Activated naive CD8-positive, alpha-beta T cell (primary cell): ENCODE measurements at regions not wholly inside any gene's neighbourhood (a gene's known extent, or its start where the extent isn't known, plus 50 kb on each side); places are given as distances from the start of the nearest gene placed in this dataset.

Source experiments
- H3K27ac Mint-ChIP-seq: one replicate; pipeline ENCODE4 v1.8.0; 2021; ENCODE audit warnings: mixed read lengths
- H3K27me3 Mint-ChIP-seq: one replicate; pipeline ENCODE4 v1.8.0; 2021; ENCODE audit warnings: mixed read lengths
- H3K36me3 Mint-ChIP-seq: one replicate; pipeline ENCODE4 v1.8.0; 2021; ENCODE audit warnings: mixed read lengths
- H3K4me1 Mint-ChIP-seq: one replicate; pipeline ENCODE4 v1.8.0; 2021; ENCODE audit warnings: low read depth, mixed read lengths
- H3K4me3 Mint-ChIP-seq: one replicate; pipeline ENCODE4 v1.8.0; 2021; ENCODE audit warnings: mild to moderate bottlenecking, mixed read lengths
- H3K9me3 Mint-ChIP-seq: one replicate; pipeline ENCODE4 v1.8.0; 2021; ENCODE audit warnings: low read depth, mixed read lengths

DNA sequence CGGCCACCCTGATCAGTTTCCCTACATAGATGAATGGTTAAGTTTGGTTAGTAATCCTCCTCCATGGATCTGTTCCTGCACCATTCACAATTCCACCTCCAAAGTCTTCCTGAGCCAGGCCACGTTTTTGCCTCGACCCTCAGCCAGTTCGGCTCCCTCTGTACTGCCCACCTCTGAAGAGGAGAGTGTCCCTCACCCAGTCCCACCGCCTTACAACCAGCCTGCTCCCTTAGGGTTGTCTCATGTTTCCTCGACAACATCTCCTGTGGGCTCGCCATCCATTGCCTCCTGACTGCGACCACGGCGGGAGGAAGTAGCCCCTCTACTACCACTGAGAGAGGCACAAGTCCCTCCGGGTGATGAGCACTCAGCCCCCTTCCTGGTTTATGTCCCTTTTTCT, 338.0 kb upstream of the CNTNAP5 start:
- H3K36me3 Mint-ChIP-seq, result no peaks in the 10 kb centered on the region
- no peaks in the 10 kb centered on the region for H3K4me1 Mint-ChIP-seq
- H3K9me3 Mint-ChIP-seq, result peaks cover 8% of the 10 kb centered on the region
- H3K27me3 Mint-ChIP-seq, result no peaks in the 10 kb centered on the region
- no peak overlapping the region for H3K4me3 Mint-ChIP-seq
- H3K27ac Mint-ChIP-seq, result no peak overlapping the region

DNA sequence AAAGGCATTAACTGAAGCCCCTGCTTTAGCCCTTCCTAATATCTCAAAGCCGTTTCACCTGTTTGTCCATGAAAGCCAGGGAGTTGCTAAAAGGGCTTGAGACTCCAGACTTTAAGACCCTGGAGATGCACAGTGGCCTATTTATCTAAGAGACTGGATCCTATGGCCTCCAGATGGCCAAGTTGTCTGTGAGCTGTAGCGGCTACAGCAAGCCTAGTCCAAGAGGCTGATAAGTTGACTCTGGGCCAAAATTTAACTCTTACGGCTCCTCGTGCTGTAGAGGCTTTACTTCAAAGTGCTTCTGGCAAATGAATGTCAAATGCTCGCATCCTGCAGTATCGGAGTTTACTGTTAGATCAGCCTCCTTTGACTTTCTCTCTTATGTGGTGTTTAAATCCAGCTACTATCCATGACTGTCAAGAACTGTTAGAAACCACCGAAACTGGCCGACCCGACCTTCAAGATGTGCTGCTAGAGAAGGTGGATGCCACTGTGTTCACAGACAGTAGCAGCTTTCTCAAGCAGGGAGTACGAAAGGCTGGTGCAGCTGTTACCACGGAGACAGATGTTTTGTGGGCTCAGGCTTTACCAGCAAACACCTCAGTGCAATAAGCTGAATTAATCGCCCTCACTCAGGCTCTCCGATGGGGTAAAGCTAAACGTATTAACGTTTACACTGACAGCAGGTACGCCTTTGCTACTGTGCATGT, 336.7 kb upstream of the CNTNAP5 start:
- Mint-ChIP-seq H3K27ac (no peak overlapping the region), H3K4me3 (no peak overlapping the region), H3K9me3 (peaks cover 5% of the 10 kb centered on the region), H3K4me1 (no peaks in the 10 kb centered on the region), H3K27me3 (no peaks in the 10 kb centered on the region), H3K36me3 (no peaks in the 10 kb centered on the region)

DNA sequence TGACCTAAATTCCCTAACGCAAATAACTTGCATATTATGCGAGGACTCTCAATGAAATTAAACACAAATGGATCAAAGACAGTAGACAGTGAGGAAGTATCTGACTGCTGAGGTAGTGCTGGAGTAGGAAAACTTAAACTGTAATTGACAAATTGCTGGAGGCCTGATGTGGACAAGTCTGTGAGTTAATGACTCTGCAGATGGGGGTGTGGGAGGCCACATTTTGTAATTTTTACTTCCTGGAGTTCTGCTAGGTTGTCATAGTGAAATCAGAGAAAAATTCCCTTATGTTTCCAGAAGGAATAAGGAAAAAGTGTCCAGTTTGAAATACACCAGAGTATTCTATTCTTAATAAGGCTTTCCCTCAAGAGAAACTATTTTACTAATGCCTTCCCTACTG, 333.0 kb upstream of the CNTNAP5 start:
- peaks cover 13% of the 10 kb centered on the region for H3K9me3 Mint-ChIP-seq
- no peak overlapping the region for H3K4me3 Mint-ChIP-seq
- H3K27ac Mint-ChIP-seq, result no peak overlapping the region
- no peaks in the 10 kb centered on the region for H3K4me1 Mint-ChIP-seq
- H3K27me3 Mint-ChIP-seq, result no peaks in the 10 kb centered on the region
- H3K36me3 Mint-ChIP-seq, result no peaks in the 10 kb centered on the region

DNA sequence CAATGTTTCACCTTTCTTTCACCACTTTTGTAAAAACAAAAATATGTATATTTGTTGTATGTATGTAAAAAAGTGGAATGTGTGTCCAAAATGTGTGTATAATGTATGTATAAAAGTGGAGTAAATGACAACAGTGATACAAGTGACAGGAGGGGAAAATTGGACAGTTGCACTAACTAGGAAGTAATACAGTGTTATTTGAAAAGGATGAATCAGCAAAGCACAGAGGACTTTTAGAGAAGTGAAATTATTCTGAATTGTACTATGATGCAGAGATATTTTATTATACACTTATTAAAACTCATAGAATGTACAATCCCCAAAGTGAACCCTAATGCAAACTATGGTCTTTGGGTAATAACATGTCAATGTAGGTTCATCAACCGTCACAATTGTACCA, 331.3 kb upstream of the CNTNAP5 start:
- Mint-ChIP-seq H3K4me3 (no peak overlapping the region), H3K4me1 (no peaks in the 10 kb centered on the region), H3K27ac (no peak overlapping the region)

DNA sequence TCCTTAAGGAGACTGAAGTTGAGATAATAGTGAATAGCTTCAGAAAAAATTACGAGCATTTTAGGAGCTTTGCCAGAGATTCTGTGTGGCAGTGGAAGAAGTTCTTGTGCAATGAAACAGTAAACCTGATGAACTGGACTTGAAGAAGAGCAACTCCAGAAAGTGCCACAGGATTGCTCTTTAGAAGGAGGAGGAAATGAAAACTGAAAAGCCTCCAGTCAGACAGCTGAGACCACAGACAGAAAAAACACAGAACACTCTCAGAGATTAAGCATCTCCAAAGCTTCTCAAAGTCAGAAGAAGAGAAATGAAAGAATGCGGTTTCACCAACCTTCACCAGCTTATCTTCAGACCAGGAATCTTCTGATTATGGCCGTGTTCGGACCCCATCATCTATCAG, 329.7 kb upstream of the CNTNAP5 start:
- Mint-ChIP-seq H3K27me3 (no peaks in the 10 kb centered on the region), H3K9me3 (peaks cover 13% of the 10 kb centered on the region), H3K27ac (no peak overlapping the region), H3K4me1 (no peaks in the 10 kb centered on the region), H3K36me3 (no peaks in the 10 kb centered on the region), H3K4me3 (no peak overlapping the region)

More for the DNA sequence above, 331.3 kb upstream of the CNTNAP5 start:
- Mint-ChIP-seq H3K27me3 (no peaks in the 10 kb centered on the region), H3K9me3 (peaks cover 13% of the 10 kb centered on the region), H3K36me3 (no peaks in the 10 kb centered on the region)

DNA sequence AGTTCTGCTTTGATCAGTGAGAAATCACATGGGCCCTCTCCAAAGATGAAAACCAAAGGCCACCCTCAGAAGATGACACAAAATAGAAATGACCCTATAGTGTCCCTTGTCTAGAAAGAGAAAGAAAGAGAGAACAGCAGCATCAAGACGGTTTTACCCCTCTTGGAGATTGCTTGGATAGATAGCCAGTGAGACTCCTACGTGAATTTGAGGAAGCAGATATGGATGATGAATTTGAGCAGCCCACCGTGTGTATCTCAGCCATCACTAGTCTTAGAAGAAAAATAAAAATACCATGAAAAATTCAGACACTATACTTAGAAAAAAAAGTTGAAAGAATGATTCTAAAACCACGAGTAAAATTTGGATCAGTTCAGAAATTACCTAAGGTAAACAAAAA, 329.1 kb upstream of the CNTNAP5 start:
- no peaks in the 10 kb centered on the region for H3K4me1 Mint-ChIP-seq
- no peaks in the 10 kb centered on the region for H3K27me3 Mint-ChIP-seq
- peaks cover 9% of the 10 kb centered on the region for H3K9me3 Mint-ChIP-seq
- no peaks in the 10 kb centered on the region for H3K36me3 Mint-ChIP-seq
- no peak overlapping the region for H3K27ac Mint-ChIP-seq
- no peak overlapping the region for H3K4me3 Mint-ChIP-seq

DNA sequence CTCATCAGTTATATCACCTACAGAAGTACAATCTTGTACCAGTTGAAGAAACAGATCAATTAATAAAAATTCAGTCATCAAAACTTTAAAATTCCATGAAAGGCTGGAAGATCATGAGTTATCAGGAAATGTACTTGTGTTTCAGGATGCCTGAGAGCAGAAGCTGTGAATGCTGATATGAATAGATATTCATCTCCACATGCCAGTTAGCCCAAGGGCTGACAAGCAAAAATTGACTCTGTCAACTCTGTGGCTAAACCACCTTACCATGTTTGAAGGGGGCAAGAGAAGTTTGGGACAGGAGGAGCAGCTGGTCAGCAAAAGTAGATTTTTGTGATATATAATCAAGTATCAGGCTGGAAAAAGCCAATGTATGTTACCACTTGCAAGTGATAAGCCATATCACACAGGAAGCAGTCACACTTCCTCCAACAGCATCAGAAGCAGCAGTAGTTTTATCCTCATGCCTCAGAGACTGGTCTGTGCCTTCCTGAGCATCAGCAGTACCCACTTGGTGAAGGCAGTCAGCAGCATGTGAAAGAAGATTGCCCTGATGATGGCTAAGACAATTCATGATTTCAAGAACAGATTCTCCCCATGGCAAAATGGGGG, 328.2 kb upstream of the CNTNAP5 start:
- no peaks in the 10 kb centered on the region for H3K36me3 Mint-ChIP-seq
- H3K4me3 Mint-ChIP-seq, result no peak overlapping the region
- no peak overlapping the region for H3K27ac Mint-ChIP-seq
- no peaks in the 10 kb centered on the region for H3K4me1 Mint-ChIP-seq
- H3K9me3 Mint-ChIP-seq, result peaks cover 8% of the 10 kb centered on the region
- H3K27me3 Mint-ChIP-seq, result no peaks in the 10 kb centered on the region

DNA sequence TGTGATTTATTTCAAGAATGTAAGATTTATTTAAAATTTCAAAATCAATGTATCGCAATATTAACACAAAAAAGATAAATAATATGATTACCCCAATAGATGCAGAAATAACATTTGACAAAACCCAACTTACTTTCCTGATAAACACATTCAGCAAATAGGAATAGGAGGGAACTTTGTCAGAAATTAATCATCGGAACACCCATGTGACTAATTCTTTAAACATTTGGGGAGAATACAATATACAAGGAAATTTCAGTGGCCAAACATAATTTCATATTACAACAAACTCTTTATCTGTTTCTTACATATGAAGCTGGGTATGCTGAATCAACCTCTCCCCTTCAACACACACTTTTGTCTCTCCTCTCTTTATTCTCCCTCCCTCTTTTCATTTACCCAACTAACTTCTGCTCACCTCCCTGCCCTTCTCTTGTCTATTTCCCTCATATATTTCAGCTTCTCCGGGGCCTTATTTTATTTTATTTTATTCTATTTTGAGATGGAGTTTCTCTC, 309.6 kb upstream of the CNTNAP5 start:
- Mint-ChIP-seq H3K36me3 (no peaks in the 10 kb centered on the region), H3K4me1 (no peaks in the 10 kb centered on the region), H3K4me3 (no peak overlapping the region), H3K27me3 (no peaks in the 10 kb centered on the region), H3K9me3 (peaks cover 13% of the 10 kb centered on the region), H3K27ac (no peak overlapping the region)

DNA sequence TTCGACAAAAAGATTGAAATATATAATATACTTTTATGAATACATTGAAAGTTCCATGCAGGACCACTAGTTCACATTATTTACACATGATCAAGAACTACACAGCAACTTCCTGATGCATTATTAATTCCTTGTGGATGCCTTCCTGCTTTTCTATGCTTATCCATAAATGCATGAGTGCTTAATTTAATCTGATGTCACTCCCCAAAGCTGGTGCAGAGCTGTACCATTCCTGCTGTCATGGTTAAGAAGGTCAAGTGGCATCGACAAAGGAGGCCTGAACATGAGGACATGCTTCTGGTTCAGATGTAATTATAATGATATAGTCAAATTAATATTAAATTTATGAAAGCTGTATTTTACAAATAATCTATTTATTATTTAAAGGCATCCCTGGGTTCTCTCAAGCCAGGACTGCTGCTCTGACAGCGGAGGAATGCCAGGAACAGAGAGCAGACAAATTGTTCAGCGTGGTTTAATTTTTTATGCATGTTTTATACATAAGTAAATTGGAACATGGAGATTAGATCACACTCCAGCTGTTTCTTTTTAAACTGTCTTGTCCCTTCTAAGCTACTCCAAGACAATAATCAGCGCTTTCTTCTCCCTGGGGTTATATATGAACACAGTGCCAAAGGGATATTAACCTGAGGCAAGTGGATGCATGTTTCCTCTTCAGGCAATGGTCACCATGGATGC, 307.3 kb upstream of the CNTNAP5 start:
- Mint-ChIP-seq H3K4me1 (no peaks in the 10 kb centered on the region), H3K27ac (no peak overlapping the region), H3K4me3 (no peak overlapping the region), H3K9me3 (peaks cover 8% of the 10 kb centered on the region), H3K36me3 (no peaks in the 10 kb centered on the region), H3K27me3 (no peaks in the 10 kb centered on the region)

DNA sequence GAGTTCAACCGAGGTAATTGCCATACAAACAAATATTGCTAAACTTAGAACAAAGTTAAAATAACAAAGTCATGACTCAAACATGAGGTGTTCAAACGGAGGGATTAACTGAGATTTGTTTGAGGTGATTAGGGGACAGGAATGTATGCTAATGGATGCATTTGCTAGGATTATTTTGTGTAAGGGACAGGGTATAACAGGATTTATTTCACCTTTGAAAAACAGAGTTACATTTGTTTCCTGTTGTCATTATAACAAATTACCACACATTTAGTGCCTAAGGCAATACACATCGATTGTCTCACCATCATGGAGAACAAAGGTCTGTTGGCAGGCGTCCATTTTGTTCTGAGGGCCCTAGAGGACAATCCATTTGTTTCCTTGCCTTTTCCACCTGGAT, 304.3 kb upstream of the CNTNAP5 start:
- Mint-ChIP-seq H3K27me3 (no peaks in the 10 kb centered on the region), H3K4me3 (no peak overlapping the region), H3K36me3 (no peaks in the 10 kb centered on the region), H3K4me1 (no peaks in the 10 kb centered on the region), H3K9me3 (peaks cover 8% of the 10 kb centered on the region), H3K27ac (no peak overlapping the region)

DNA sequence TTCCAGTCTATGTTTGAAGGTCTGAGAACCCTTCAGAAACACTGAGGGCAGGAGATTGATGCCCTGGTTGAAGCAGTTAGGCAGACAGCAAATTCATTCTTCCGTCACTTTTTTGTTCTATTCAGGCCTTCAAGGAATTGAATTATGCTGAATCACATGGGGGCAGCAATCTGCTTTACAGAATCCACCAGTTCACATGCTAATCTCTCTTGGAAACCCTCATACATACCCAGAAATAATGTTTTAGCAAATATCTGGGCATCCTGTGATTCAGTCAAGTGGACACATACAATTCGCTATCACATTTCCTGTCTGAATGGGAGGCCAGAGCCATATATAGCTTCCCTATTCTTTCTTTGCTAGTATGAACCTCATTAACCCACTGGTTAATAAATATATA, 301.4 kb upstream of the CNTNAP5 start:
- Mint-ChIP-seq H3K36me3 (no peaks in the 10 kb centered on the region), H3K9me3 (peaks cover 9% of the 10 kb centered on the region), H3K27me3 (no peaks in the 10 kb centered on the region), H3K4me3 (no peak overlapping the region), H3K27ac (no peak overlapping the region), H3K4me1 (no peaks in the 10 kb centered on the region)

DNA sequence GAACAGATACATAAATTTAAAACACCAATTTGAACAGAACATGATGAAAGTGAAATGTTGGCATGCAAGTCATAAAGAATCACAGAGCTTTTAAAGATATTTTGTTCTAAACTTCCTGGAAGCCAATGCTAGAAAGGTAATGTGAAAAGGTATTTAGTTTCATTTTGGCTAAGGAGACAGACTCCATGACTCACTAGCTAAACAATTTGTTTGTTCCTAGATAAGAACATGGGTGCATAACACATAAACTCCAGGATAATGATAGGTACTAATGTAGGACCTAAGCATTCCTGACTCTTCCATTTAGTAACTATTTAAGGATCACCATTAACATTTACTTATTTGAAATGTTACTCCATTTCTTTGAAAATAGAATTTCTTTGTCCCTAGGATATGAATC, 292.5 kb upstream of the CNTNAP5 start:
- no peaks in the 10 kb centered on the region for H3K27me3 Mint-ChIP-seq
- H3K27ac Mint-ChIP-seq, result no peak overlapping the region
- H3K4me3 Mint-ChIP-seq, result no peak overlapping the region

DNA sequence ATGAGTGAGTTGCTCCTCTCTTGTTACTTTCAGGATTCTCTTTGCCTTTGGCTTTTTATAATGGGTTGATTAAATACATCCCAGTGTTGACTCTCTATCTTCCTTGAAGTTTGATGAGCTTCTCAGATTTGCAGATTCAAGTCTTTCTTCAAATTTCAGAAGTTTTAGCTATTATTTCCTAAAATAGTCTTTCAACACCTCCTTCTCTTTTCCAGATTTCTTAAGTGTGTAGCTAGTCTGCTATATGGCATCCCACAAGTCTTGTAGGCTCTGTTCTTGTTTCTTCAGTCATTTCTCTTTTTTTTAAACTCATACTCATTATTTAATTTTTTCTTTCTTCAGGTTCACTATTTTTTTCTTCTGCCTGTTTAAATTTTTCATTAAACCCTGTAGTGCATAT, 287.7 kb upstream of the CNTNAP5 start:
- Mint-ChIP-seq H3K9me3 (peaks cover 17% of the 10 kb centered on the region), H3K4me1 (no peaks in the 10 kb centered on the region), H3K27ac (no peak overlapping the region), H3K27me3 (no peaks in the 10 kb centered on the region), H3K4me3 (no peak overlapping the region), H3K36me3 (no peaks in the 10 kb centered on the region)

More for the DNA sequence above, 292.5 kb upstream of the CNTNAP5 start:
- no peaks in the 10 kb centered on the region for H3K36me3 Mint-ChIP-seq
- H3K9me3 Mint-ChIP-seq, result peaks cover 28% of the 10 kb centered on the region
- H3K4me1 Mint-ChIP-seq, result no peaks in the 10 kb centered on the region

DNA sequence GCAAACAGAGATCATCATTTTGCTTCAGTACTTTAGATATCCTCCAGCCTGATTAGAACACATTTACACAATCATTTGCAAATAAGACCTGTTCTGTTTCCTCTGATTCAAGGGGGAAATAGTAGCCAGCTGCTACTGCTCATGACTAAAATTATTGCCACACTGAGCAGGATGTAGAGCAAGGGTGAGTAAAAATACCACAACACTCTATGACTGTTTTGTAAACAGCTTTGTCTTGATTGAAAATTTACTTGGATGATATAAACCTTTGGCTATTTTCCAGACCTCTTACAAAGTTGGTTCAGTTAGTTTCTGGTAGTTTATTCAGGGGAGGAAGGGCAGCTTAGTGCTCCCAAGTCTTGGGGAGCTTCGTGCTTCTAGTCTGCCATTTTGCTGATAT, 286.4 kb upstream of the CNTNAP5 start:
- no peak overlapping the region for H3K27ac Mint-ChIP-seq
- H3K27me3 Mint-ChIP-seq, result no peaks in the 10 kb centered on the region
- no peaks in the 10 kb centered on the region for H3K36me3 Mint-ChIP-seq
- H3K9me3 Mint-ChIP-seq, result peaks cover 17% of the 10 kb centered on the region
- no peaks in the 10 kb centered on the region for H3K4me1 Mint-ChIP-seq
- H3K4me3 Mint-ChIP-seq, result no peak overlapping the region

DNA sequence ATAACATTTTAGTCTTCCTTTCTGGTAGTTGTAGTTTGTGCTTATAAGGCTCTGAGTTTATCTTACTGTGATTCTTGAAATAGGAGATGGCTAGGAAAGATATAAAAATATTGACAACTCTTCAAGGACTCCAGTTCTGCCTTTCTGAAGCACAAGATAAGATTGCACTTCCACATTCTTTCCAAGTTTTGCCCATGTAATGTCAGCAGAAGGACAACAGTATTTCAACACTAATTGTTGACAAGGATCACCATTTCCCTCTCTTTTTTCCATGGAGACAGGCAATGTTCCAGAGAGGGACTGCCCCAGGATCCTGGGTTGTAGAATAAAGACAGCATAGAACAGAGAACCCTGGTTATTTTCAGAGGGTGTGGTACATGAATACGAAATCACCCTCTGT, 279.1 kb upstream of the CNTNAP5 start:
- Mint-ChIP-seq H3K9me3 (peaks cover 3% of the 10 kb centered on the region), H3K27me3 (no peaks in the 10 kb centered on the region), H3K4me3 (no peak overlapping the region), H3K4me1 (no peaks in the 10 kb centered on the region), H3K27ac (no peak overlapping the region), H3K36me3 (no peaks in the 10 kb centered on the region)
